WTC11 (cell line): ENCODE measurements at regions not wholly inside any gene's neighbourhood (a gene's known extent, or its start where the extent isn't known, plus 50 kb on each side); places are given as distances from the start of the nearest gene placed in this dataset.

Source experiments
- CREB1 ChIP-seq: sonication (generic); formaldehyde crosslinking; IDR thresholded peaks from 2 replicates; pipeline ENCODE4 v1.8.0; 2023; ENCODE audit warnings: mild to moderate bottlenecking, missing genetic modification reagents
- CTCF ChIP-seq: fragments of 200-600 bp; IDR thresholded peaks from 2 replicates; pipeline ENCODE4 v1.8.0; 2022; ENCODE audit warnings: antibody characterized with exemption
- JUN ChIP-seq: sonication (generic); formaldehyde crosslinking; IDR thresholded peaks from 2 replicates; pipeline ENCODE4 v1.8.0; 2023; ENCODE audit warnings: mild to moderate bottlenecking, missing genetic modification reagents
- MAX ChIP-seq: sonication (generic); formaldehyde crosslinking; IDR thresholded peaks from 2 replicates; pipeline ENCODE4 v1.8.0; 2022; ENCODE audit warnings: mild to moderate bottlenecking, missing genetic modification reagents
- ZNF138 ChIP-seq: sonication (generic); formaldehyde crosslinking; conservative IDR thresholded peaks from 2 replicates; pipeline ENCODE4 v1.8.1; 2022; ENCODE audit warnings: mild to moderate bottlenecking, moderate library complexity, missing genetic modification reagents
- ZNF317 ChIP-seq: sonication (generic); formaldehyde crosslinking; IDR thresholded peaks from 2 replicates; pipeline ENCODE4 v1.8.1; 2023; ENCODE audit warnings: low read depth, mild to moderate bottlenecking, moderate library complexity, missing genetic modification reagents, borderline replicate concordance
- ZNF423 ChIP-seq: fragments of 250-450 bp; sonication (Bioruptor Pico); IDR thresholded peaks from 2 replicates; pipeline ENCODE4 v2.1.2; 2022; ENCODE audit warnings: mild to moderate bottlenecking, moderate library complexity

GRCh38 chr4:19379191-19379708, 872.5 kb upstream of the SLIT2 start:
- TF ChIP-seq CTCF = no peak
- TF ChIP-seq ZNF317 (CRISPR knock-in tag) = no peak
- TF ChIP-seq JUN (CRISPR knock-in tag) = no peak
- TF ChIP-seq ZNF423 (CRISPR knock-in tag) = no peak
- TF ChIP-seq MAX (CRISPR knock-in tag) = no peak
- TF ChIP-seq CREB1 (CRISPR knock-in tag) = no peak
- TF ChIP-seq ZNF138 (CRISPR knock-in tag) = no peak
